Esophagus squamous epithelium (tissue), 5 donors: ENCODE measurements at regions not wholly inside any gene's neighbourhood (a gene's known extent, or its start where the extent isn't known, plus 50 kb on each side); places are given as distances from the start of the nearest gene placed in this dataset.

ENCODE experiments used
- DNase-seq: peaks from one replicate; lab custom pipeline; 2025; lab: John Stamatoyannopoulos, UW
- H3K27ac ChIP-seq, 4 donors: fragments of 200-600 bp; sonication (generic); one replicate each; pipeline ENCODE4 v1.5.1; 2016 to 2019; ENCODE audit warnings: mild to moderate bottlenecking in 1 of 4
- H3K27me3 ChIP-seq, 4 donors: fragments of 200-600 bp; sonication (generic); 1 replicate in 3 of 4; 2 replicates in 1 of 4; pipeline versions ENCODE4 v1.5.1 to v1.6.0; 2017 to 2021; ENCODE audit warnings: antibody characterized with exemption in 1 of 4
- H3K36me3 ChIP-seq, 3 donors: fragments of 200-600 bp; sonication (generic); one replicate each; pipeline ENCODE4 v1.5.1; 2016 to 2019
- H3K4me1 ChIP-seq, 3 donors: fragments of 200-600 bp; sonication (generic); one replicate each; pipeline ENCODE4 v1.5.1; 2017 to 2019
- H3K4me3 ChIP-seq, 4 donors: fragments of 200-600 bp; sonication (generic); 1 replicate in 3 of 4; 2 replicates in 1 of 4; pipeline ENCODE4 v1.5.1; 2016 to 2019; ENCODE audit warnings: mild to moderate bottlenecking in 2 of 4, moderate library complexity in 1 of 4
- H3K9me3 ChIP-seq, 3 donors: fragments of 200-600 bp; sonication (generic); one replicate each; pipeline ENCODE4 v1.5.1; 2016 to 2019
- POLR2A ChIP-seq, 4 donors: fragments of 450-650 bp; IDR thresholded peaks; one replicate each; pipeline ENCODE4 v1.6.1; 2017; ENCODE audit warnings: antibody characterized with exemption in 4 of 4, mild to moderate bottlenecking in 4 of 4, moderate library complexity in 3 of 4
- WGBS, 2 donors: methylation state at CpG; one replicate each; pipeline ENCODE4 v1.1.5; 2018; 5-methylcytosine and 5-hydroxymethylcytosine counted together
- intact Hi-C: fragments of 100-400 bp; cut with DNase I; formaldehyde crosslinking; loops from one replicate; pipeline ENCODE4 v1.15.0; 2022
- TF ChIP-seq, protein P1 (sequence below), 6 experiments: fragments of 450-650 bp in 4 of 6; fragments of 200-600 bp in 2 of 6; sonication (generic) in 2 of 6; IDR thresholded peaks; one replicate each; pipeline ENCODE4 v1.5.1; 2016 to 2019; ENCODE audit warnings: antibody characterized with exemption in 6 of 6, mild to moderate bottlenecking in 4 of 6, moderate library complexity in 4 of 6
- donor health status: DM: yes; HTN: yes; CAD: no.

DNA sequence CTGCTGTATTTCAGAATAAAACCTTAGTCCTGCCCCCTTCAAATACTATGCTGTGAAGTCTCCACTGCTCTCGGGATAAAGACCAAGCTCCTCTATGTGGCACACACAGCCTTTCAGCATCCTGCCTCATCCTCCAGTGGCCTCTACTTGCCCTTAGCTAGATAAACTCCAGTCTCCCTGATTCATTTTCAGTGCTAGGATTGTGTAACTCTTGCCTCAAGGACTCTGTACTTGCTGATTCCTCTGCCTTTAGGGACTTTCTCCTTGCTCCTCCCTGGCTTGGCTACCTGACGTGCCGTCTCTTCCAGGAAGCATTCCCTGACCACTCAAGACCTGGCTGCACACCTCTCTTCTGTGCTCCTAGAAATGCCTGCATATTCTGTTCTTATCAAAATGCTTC lies 416.7 kb downstream of the MTX2 start:
- no peaks in the 10 kb centered on the region for H3K9me3 ChIP-seq
- H3K4me1 ChIP-seq, result no peaks in the 10 kb centered on the region
- H3K27ac ChIP-seq, result no peak overlapping the region
- H3K4me3 ChIP-seq, result no peak overlapping the region
- 88 to 89% methylated on average over 3 of the region's 3 CpGs for WGBS, 2 donors
- TF ChIP-seq POLR2A (IDR thresholded peaks at IDR 0.05), result no peak
- TF ChIP-seq, protein P1, sequence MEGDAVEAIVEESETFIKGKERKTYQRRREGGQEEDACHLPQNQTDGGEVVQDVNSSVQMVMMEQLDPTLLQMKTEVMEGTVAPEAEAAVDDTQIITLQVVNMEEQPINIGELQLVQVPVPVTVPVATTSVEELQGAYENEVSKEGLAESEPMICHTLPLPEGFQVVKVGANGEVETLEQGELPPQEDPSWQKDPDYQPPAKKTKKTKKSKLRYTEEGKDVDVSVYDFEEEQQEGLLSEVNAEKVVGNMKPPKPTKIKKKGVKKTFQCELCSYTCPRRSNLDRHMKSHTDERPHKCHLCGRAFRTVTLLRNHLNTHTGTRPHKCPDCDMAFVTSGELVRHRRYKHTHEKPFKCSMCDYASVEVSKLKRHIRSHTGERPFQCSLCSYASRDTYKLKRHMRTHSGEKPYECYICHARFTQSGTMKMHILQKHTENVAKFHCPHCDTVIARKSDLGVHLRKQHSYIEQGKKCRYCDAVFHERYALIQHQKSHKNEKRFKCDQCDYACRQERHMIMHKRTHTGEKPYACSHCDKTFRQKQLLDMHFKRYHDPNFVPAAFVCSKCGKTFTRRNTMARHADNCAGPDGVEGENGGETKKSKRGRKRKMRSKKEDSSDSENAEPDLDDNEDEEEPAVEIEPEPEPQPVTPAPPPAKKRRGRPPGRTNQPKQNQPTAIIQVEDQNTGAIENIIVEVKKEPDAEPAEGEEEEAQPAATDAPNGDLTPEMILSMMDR (IDR thresholded peaks at IDR 0.05), result no peak
- no peaks in the 10 kb centered on the region for H3K36me3 ChIP-seq
- intact Hi-C loops, result no loop called here
- peaks cover 0 to 15% (median 0%) of the 10 kb centered on the region in 4 donors for H3K27me3 ChIP-seq
- no peak for DNase-seq

DNA sequence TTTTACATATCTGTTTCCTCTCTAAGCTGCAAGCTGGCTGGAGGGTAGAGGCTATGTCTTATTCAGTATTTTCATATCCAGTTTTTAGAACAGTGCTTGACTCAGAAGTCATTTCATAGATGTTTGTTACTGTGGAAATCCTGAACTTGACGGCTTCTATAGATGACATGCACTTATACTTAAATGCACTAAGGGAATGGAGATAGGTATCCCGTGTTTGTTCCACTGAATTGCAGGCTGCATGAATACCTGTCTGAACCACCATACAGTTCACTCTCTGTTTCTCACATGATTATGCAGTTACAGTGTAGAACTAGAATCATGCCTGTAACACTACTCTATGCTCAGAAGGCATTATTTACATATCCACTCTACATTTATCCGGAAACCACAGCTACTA lies 417.1 kb downstream of the MTX2 start:
- Histone ChIP-seq H3K27me3 (peaks cover 0 to 15% (median 0%) of the 10 kb centered on the region in 4 donors), H3K36me3 (no peaks in the 10 kb centered on the region), H3K4me3 (no peak overlapping the region), H3K27ac (no peak overlapping the region), H3K4me1 (no peaks in the 10 kb centered on the region), H3K9me3 (no peaks in the 10 kb centered on the region)
- intact Hi-C loops, result no loop called here
- 75 to 86% methylated on average over 3 of the region's 3 CpGs for WGBS, 2 donors
- no peak for TF ChIP-seq POLR2A (IDR thresholded peaks at IDR 0.05)
- TF ChIP-seq, protein P1 (IDR thresholded peaks at IDR 0.05), result no peak
- no peak for DNase-seq

DNA sequence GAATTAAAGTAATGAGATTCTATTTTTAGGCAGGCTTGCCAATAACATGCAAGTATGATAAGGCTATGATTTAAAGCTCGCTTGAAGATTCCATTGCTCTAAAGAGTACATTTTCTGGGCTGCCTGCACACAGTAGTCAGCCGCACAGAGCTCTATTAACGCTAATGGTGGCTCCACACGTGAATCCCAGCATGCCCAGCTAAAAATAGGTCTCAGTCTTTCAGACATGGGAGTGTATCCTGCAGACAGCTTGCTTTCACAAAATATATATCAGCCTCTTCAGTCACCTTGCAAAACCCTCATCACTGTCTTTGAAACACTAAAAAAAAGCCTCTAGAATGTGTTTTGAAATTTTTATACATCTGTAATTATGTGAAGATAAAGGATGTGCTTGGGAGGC lies 418.1 kb downstream of the MTX2 start:
- WGBS, 2 donors, result 64 to 79% methylated on average over 4 of the region's 4 CpGs
- peaks cover 0 to 15% (median 0%) of the 10 kb centered on the region in 4 donors for H3K27me3 ChIP-seq
- H3K36me3 ChIP-seq, result no peaks in the 10 kb centered on the region
- TF ChIP-seq, protein P1 (IDR thresholded peaks at IDR 0.05), result no peak
- TF ChIP-seq POLR2A (IDR thresholded peaks at IDR 0.05), result no peak
- no peak overlapping the region for H3K27ac ChIP-seq
- H3K4me1 ChIP-seq, result no peaks in the 10 kb centered on the region
- intact Hi-C loops, result no loop called here
- no peak for DNase-seq
- no peaks in the 10 kb centered on the region for H3K9me3 ChIP-seq
- H3K4me3 ChIP-seq, result no peak overlapping the region

DNA sequence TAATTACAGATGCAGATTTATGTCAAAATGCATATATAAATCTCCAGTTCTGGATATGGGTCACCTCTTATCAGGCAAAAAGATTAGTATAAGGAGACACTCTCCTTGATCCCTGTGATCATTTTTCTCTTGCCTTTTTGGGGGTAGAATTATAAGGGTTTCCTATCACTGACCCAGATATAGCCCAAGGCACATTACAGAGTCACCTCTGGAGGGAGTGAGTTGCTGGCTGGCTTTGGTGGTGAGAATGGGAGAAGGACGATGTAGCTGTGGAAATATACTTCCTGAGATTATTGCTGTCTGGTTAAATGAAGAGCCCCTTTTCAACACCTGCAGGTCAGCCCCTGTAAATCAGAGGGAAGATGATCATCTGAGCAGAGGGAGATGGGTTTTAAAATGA lies 418.7 kb downstream of the MTX2 start:
- TF ChIP-seq, protein P1 (IDR thresholded peaks at IDR 0.05), result no peak
- TF ChIP-seq POLR2A (IDR thresholded peaks at IDR 0.05), result no peak
- DNase-seq, result no peak
- no peak overlapping the region for H3K27ac ChIP-seq
- H3K9me3 ChIP-seq, result no peaks in the 10 kb centered on the region
- H3K4me1 ChIP-seq, result no peaks in the 10 kb centered on the region
- intact Hi-C loops, result no loop called here
- H3K4me3 ChIP-seq, result no peak overlapping the region
- peaks cover 0 to 15% (median 0%) of the 10 kb centered on the region in 4 donors for H3K27me3 ChIP-seq
- H3K36me3 ChIP-seq, result no peaks in the 10 kb centered on the region
- WGBS, 2 donors, result 40 to 75% methylated on average over 1 of the region's 1 CpG

DNA sequence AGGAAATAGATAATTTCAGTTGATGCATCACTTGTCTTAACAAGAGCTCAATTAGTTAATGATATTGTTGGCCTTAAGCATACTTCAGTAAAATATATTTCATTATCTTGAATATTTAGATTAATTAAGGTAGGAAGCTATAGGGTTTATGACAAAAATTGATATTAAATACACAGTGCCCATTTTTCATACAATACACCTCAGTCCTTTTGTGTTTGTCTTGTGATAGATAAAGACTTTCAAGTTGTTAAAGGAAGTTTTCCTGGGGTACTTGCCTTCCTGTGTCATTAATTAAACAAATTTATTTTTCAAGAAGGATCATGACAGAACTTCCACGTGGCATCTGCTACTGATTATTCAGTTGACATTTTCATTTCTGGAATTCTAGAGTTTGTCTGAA lies 420.5 kb downstream of the MTX2 start:
- no peaks in the 10 kb centered on the region for H3K4me1 ChIP-seq
- no peak overlapping the region for H3K27ac ChIP-seq
- no peaks in the 10 kb centered on the region for H3K36me3 ChIP-seq
- intact Hi-C loops, result no loop called here
- DNase-seq, result no peak
- WGBS, 2 donors, result 32 to 34% methylated on average over 1 of the region's 1 CpG
- no peaks in the 10 kb centered on the region for H3K9me3 ChIP-seq
- TF ChIP-seq POLR2A (IDR thresholded peaks at IDR 0.05), result no peak
- TF ChIP-seq, protein P1 (IDR thresholded peaks at IDR 0.05), result no peak
- H3K4me3 ChIP-seq, result no peak overlapping the region
- H3K27me3 ChIP-seq, result peaks cover 0 to 14% (median 0%) of the 10 kb centered on the region in 4 donors
